Fibroblast of the conjunctiva (primary cell): ENCODE measurements at regions not wholly inside any gene's neighbourhood (a gene's known extent, or its start where the extent isn't known, plus 50 kb on each side); places are given as distances from the start of the nearest gene placed in this dataset.

Experiments
- DNase-seq: peaks from one replicate; pipeline ENCODE4 v3.0.0-alpha.2; 2010; ENCODE audit warnings: low read depth

DNA sequence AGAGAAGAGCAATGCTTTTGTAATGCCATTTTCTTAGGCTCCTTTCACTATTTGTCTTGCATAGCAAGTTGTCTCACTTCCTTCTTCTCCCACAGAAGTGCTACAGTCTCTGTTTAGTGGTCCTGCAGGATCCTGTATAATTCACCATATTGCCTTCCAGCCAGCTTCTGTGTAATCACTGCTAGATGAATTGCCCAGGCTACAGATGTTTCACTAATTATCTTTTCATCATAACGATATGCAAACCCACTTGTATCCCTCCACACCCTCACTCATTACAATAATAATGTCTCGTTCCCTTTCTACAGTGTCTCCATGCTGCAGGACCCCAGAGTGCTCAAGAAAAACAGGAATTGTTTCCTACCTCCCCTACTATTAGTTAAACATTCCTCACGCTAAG, 402.9 kb downstream of the TBL1XR1 start:
- DNase-seq, result no peak

DNA sequence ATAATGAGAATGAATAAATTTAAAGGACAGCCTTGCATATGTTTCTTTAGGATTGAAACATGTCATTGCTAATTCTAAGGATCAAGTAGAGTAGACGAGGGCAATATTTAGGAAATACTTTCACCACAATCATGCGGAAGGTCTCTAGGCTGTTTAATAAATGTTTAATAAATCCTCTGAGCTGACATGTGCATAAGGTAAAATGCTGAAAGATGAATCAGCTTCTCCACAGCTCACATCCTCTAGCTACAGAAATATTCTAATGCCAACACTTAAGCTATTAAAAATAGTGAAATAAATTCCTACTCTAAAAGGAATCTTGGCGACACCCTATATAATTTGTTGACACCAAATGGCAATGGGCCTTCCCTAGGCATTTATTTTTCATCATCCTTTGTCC, 407.3 kb downstream of the TBL1XR1 start:
- no peak for DNase-seq

DNA sequence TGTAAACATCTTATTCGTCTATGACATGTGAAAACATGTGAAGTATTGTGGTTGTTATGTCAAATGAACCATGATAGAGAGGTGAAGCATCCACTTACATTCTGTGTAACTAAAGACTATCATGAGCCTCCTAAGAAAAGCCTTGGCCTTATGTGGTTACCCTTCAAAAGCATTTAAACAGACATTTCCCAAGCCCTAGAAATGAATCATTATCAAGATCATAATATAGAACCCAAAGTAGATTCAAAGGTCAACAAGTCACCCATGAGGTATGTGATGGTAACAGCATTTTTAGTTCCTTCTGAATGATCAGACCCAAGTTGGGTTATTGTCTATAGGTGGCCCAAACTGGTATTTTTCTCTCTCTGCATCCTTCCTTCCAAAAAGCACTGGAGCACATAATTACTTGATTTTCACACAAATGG, 408.0 kb downstream of the TBL1XR1 start:
- DNase-seq, result no peak

DNA sequence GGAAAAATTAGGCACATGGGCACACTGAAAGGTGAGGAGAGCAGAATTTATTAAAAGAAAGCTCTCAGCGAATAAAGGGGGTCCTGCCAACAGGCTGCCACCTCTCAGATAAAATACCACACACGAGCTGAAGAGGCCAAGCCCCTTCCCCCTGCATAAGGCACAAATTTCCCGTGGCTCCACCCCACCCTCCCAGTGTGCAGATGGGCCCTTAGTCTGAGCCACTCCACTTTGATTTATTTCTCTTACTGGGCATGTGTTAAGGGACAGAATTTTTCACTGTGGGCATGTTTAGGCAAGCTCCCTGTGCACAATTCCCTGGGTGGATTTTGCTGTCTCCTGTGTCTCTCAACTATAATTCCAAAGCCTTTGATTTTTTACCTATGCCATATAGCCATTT, 409.8 kb downstream of the TBL1XR1 start:
- no peak for DNase-seq

DNA sequence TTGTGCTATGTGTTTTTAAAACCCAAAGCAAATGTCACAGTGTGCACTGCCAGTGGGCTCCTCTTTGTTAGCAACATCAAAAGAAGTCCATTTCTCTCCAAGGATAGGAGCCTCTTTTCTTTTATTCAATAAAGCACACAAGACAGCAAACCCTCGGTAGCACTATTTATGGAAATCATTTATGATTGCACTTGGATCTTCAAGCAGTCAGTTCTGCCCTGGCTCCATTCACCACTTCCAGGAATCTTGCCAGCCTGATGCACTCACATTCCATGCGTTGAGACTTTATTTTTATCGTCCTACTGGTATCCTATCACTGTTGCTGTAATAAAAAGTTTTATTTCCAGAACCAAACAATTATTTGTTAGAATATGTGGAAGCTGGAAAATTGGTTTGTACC, 412.1 kb downstream of the TBL1XR1 start:
- DNase-seq, result no peak

DNA sequence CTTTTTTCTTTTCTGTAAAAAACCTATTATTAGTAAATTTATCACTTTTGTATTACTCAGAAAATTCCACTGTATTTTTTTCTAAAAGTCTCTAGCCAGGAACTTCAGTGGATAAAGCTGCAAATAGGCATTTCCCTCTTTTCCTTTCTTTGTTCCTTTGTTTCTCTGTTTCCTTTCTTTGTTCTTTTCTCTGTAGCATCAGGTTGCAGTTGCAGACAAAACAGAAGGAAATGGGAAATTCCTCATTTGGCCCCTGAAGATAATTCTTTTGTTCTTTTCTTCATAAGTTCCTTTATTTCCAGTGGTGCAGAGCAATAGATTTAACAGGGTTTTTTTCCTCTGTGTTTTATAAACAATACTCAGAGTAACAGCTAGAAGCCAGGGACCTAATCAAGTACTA, 416.5 kb downstream of the TBL1XR1 start:
- no peak for DNase-seq

DNA sequence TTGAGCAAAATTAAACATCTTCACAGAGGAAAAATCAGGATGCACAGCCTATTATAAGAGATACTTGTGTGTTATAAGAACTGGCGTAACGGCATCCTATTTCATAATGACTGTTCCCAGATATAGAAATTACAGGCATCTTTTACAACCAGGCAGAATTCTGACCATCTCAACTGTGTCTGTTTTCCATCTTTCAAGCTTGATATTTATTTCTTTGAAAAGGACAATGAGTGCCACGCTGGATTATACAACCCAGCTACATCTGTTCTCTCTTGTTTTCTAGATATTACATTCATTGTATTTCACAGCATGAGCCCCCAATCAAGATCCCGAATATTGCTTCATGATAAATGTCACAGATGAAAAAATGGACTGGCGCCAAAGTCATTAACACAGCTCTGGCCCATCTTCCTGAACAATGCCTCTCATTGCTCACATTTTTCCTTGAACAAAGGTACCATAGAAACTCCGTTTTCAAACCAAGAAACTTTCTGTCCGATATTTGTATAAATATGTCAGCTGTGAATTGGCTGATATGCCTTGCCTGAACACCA, 420.6 kb downstream of the TBL1XR1 start:
- DNase-seq, result no peak

DNA sequence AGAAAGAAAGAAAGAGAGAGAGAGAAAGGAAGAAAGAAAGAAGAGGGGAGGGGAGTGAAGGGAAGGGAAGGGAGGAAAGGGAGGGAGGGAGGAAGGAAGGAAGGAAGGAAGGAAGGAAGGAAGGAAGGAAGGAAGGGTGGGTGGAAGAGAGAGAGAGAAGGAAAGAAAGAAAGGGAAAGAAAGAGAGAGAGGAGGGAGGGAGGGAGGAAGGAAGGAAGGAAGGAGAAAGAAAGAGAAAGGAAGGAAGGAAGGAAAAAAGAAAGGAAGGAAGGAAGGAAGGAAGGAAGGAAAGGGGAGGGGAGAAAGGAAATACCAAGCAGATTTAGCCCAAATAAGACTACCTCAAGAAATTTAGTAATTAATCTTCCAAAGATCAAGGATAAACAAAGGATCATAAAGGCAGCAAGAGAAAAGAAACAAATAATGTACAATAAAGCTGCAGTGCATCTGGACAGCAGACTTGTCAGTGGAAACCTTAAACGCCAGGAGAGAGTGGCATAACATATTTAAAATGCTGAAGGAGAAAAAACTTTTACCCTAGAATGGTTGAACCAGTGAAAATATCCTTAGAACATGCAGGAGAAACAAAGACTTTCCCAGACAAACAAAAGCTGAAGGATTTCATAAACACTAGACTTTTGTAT, 427.6 kb downstream of the TBL1XR1 start:
- DNase-seq, result no peak

DNA sequence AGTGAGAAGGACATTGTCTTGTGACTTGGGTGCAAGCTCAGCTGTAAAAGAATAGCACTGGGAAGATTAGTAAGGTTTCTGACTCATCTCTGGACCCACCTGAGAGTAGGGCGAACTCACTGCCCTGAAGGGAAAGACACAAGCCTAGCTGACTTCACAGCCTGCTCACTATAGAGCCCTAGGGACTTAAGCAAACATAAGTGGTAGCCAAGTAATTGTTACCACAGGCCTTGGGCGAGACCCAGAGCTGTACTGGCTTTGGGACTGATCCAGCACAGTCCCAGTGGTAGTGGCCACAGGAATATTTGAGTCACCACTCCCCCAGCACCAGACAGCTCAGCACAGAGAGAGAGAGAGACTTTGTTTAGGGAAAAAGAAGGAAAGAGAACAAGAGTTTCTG, 429.9 kb downstream of the TBL1XR1 start:
- DNase-seq, result peak; percentile 57

DNA sequence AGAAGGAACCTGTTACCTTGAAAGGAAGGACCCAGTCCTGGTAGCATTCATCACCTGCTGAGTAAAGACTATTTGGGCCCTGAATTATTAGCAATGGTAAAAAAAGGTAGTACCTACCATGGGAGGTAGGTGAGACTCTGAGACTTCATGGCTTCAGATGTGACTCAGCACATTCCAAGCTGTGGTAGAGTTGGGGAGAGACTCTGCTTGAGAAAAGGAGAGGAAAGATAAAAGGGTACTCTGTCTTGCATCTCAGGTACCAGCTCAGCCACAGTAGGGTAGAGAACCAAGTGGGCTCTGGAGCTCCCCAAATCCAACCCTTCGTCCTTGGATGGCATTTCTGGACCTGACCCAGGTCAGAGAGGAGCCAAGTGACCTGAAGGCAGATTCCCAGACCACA, 430.4 kb downstream of the TBL1XR1 start:
- no peak for DNase-seq

DNA sequence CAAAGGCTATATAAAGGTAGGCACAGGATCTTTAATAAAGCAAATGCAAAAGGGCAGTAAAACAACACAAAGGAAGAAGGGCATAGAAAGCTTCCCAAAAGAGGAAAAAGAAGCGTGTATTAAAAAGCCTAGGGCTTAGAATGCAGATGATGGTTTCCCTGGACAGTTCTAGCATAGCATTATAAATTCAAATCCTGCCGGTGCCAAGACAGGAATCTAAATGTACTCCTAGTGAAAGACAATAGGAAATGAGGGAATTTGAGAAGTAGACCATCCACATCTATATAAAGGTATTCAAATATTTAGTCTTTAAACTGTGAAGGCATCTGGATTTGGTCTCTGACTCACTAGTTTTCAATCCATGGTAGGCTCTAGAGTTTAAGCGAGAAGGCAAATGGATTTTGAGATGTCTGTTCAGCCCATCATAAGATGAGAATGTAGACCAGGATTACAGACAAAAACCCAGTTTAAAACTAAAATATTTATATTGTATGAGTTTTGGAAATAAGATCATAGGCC, 431.8 kb downstream of the TBL1XR1 start:
- DNase-seq, result no peak

DNA sequence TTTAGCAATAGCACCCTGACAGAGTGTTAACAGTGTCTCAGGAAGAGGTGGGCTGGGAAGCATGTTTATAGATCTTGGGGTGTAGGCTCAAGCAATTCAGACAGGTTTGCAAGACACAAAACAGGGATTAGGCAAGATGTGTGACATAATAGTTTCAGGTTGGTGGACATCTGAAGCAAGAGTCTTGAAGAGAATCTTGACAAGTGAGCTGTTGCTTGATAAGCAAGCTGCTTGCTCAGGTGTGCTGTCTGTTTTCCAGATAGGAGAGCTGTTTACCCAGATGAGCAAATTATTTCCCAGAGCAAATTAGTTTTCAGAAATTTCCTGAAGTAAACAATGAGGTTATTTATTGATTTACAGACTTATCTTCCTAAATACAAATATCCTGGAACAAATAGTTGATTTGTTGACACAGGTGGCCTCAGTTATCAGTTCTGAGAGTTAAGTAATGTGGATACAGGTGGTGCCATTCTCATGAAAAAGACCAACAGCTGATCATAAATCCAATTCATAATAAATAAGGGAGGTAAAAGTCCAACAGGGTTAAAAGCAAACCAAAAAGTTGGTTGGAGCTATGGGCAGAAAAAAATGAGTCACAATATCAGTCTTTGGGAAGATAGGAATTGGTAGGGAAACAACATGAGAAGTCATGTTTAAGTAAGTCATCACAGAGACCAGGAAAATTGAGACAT, 437.3 kb downstream of the TBL1XR1 start:
- DNase-seq, result no peak

DNA sequence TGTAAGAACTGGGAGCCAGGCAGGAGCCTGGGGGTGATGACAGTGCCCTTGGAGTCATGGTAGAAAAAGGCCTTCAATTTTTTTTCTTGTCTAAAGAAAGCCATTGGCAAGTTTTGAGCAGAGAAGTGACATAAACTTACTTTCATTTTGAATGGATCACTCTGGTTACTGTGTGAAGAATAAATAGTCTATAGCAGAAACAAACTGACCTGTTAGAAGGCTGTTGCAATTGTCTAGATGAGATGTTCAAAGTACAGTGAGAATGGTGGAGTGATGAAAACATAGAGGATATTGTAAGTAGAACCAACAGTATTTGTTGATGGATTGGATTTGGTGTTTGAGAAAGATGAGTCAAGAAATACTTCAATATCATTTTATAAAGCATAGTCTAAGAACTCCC, 439.9 kb downstream of the TBL1XR1 start:
- DNase-seq, result no peak

DNA sequence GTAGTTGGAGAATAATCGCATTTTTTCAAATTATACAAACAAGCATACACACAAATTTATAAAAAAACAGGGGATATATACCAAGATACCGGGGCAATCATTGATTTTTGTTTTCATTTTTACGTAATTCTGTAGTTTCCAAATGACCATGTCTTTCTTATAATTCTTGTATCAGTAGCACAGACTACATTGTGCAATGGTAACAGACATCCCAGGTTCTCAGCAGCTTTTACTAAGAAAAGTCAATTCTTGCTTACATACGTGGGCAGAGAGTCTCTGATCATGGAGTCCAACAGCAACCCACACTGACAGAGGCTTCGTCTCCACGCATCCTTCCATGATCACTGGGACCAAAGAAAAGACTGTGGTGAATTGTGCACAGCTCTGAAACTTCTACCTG, 441.3 kb downstream of the TBL1XR1 start:
- DNase-seq, result no peak

DNA sequence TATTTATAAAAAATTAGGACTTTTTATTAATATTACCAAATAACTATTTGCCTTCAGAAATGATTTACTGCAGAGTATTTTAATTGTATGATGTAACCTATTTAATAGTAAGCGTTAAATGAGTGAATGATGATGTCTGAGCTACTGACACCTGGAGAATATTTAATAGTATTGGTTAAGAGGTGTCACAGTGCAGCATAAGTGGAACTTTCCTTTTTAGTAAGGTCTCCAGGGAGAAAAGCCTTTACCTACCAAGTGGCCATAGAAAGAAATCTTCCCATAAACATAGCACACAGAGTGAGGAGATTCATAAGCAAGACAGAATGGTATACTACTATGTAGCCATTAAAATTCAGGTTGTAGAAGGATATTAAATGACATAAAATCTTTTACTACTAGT, 441.7 kb downstream of the TBL1XR1 start:
- no peak for DNase-seq

DNA sequence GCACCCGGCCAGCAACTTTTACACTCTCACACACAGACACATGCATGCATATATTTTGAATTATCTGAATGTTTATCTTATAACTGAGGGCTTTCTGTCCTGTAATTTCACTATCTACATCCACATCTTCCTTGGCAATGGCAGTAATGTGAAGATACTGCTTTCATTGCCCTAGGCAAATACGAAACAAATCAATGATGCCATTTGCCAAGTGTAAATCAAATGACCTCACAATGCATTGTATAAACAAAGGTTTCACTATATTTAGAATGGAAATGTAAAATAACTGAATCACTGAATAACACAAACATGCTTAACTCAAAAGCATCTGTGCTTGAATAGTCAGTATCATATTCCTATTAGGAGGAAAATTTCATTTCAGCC, 455.6 kb downstream of the TBL1XR1 start:
- no peak for DNase-seq

DNA sequence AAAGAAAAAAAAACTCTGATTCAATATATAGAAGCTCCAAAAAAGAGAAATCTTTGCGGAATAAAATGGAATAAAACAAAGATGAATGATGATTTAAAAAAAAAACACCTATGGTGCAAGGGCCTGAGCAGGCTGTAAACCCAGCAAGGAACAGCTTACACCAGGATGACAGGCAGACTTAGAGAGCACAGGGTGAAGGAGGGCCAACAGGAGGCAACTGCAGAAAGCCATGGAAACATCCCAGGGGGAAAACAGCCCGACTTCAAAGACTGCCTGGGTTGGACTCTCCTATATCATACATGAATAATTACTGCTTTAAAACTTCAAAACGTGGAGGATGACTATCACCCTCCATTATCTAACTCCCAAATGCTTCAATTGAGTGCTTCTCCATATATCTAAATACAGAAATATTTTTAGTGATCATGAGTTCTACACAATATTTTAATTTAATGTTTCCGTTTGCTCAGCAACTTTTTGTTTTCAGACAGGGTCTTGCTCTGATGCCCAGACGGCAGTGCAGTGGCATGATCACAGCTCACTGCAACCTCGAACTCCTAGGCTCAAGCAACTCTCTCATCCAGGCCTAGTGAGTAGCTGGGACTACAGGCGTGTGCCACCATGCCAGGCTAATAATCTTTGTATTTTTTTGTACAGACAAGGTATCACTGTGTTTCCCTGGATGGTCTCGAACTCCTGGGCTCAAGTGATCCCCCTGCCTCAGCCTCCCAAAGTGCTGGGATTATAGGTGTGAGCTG, 456.2 kb downstream of the TBL1XR1 start:
- no peak for DNase-seq

DNA sequence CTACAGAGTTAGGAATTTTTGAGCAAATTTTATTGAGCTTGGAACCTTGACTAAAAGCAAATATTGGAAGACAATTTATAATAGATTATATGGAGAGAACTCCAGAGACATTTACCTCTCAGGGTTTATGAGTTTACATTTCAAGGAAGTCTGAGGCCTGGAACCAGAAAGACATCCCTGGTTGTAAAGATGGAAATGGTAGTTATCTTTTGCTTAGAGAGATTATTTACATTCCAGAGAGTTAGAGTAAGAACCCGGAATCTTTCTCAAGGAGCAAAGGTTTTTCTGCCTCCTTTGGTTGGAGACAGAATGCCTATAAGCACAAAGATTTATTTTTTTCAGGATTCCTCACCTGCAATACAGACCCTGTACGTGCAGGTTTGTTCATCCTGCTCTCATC, 458.1 kb downstream of the TBL1XR1 start:
- no peak for DNase-seq

DNA sequence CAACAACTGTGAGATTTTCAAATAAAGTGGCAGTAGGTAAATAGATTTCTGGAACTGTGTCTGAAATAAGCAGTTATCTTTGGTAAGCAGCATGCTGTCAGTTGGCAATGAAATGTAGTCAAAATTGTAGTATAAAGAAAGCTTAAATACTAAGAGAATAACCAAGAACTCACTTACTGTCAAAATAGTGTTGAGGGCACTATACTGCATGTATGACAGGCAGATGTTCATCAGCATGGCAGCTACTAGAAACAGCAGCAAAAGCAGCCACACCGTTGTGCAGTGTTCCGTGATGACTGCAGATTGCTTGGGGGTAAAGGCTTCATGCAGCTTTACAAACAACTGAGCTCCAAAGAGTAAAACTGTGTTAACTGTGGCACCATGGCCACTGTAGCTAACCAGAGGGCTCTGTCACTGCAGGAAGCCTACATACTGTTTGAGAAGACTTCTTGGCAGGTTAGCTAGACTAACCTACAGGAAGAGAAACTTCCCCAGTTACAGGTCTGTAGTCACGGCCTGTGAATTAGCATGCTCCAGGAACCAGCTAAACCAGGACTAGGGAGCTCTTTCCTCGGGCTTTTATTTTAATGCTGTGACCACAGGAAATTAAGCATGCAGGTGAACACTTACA, 459.7 kb downstream of the TBL1XR1 start:
- no peak for DNase-seq

DNA sequence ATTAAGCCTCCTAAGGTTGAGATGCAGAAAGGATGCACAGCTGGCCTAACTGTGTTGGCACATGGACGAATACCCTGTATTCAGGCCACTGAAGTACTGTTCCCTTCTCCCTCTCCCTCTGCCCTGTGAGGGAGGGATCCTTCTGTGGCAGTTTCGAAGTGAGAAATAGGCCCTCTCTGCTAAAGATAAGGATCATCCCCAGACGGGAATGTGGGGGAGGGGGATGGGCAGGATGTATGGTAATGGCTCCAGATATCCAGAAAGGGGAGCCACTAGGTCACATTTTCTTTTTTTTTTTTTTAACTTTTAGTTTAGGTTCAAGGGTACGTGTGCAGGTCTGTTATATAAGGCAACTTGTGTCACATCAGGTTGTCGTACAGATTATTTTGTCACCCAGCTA, 463.1 kb downstream of the TBL1XR1 start:
- no peak for DNase-seq

DNA sequence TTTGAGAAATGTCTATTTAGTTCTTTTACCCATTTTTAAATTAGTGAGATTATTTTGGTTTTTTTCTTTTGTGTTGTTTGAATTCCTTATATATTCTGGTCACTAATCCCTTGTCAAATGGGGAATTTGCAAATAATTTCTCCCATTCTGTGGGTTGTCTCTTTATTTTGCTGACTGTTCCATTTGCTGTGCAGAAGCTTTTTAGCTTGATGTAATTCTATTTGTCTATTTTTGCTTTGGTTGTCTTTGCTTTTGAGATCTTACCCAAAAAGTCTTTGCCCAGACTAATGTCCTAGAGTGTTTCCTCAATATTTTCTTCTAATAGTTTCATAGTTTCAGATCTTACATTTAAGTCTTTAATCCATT, 472.9 kb downstream of the TBL1XR1 start:
- DNase-seq, result no peak

DNA sequence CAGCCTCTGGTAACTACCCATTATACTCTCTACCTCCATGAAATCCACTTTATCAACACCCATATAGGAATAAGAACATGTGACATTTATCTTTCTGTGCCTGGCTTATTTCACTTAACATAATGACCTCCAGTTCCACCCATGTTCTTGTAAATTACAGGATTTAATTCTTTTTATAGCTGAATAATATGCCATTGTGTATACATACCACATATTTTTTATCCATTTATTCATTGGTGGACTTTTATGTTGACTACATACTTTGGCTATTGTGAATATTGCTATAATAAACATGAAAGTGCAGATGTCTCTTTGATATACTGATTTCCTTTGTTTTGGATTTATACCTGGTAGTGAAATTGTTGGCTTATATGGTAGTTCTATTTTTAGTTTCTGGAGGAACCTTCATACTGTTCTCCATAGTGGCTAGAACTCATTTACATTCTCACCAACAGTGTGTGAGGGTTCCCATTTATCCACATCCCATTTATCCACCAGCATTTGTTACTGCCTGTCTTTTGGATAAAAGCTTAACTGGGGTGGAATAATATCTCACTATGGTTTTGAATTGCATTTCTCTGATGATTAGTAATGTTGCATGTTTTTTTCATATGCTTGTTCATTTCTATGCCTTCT, 473.4 kb downstream of the TBL1XR1 start:
- DNase-seq, result no peak
